Muscle of arm (tissue), 1 donor: ENCODE measurements at regions not wholly inside any gene's neighbourhood (a gene's known extent, or its start where the extent isn't known, plus 50 kb on each side); places are given as distances from the start of the nearest gene placed in this dataset.

Source experiments
- DNase-seq: peaks from one replicate; pipeline ENCODE4 v3.0.0-alpha.2; 2013

- DNase-seq = no peak
These were observed 216.1 kb upstream of the PRPS1L1 start for GRCh38 chr7:18243731-18244130.

GRCh38 chr7:18250133-18250532 lies 222.5 kb upstream of the PRPS1L1 start:
- DNase-seq = no peak

- DNase-seq = no peak
These were observed 230.1 kb upstream of the PRPS1L1 start for GRCh38 chr7:18257711-18258110.

GRCh38 chr7:18262058-18262457 lies 233.5 kb upstream of the HDAC9 start:
- no peak for DNase-seq

GRCh38 chr7:18265611-18266281 lies 229.8 kb upstream of the HDAC9 start:
- no peak for DNase-seq

GRCh38 chr7:18268571-18268970 lies 227.0 kb upstream of the HDAC9 start:
- no peak for DNase-seq

- DNase-seq = no peak
These were observed 219.2 kb upstream of the HDAC9 start for GRCh38 chr7:18276380-18276779.

GRCh38 chr7:18278316-18278715 lies 217.2 kb upstream of the HDAC9 start:
- DNase-seq = peak; percentile 30

GRCh38 chr7:18283045-18283444 lies 212.5 kb upstream of the HDAC9 start:
- DNase-seq = no peak

- no peak for DNase-seq
These were observed 208.1 kb upstream of the HDAC9 start for GRCh38 chr7:18287482-18287881.

GRCh38 chr7:18288322-18289037 lies 207.1 kb upstream of the HDAC9 start:
- DNase-seq = no peak

- no peak for DNase-seq
These were observed 205.8 kb upstream of the HDAC9 start for GRCh38 chr7:18289788-18290187.

GRCh38 chr7:18290223-18290622 lies 205.3 kb upstream of the HDAC9 start:
- no peak for DNase-seq

- DNase-seq = no peak
These were observed 204.7 kb upstream of the HDAC9 start for GRCh38 chr7:18290865-18291264.

GRCh38 chr7:18292584-18292983 lies 203.0 kb upstream of the HDAC9 start:
- DNase-seq = no peak

- no peak for DNase-seq
These were observed 201.8 kb upstream of the HDAC9 start for GRCh38 chr7:18293759-18294158.

- no peak for DNase-seq
These were observed 201.1 kb upstream of the HDAC9 start for GRCh38 chr7:18294411-18294810.

GRCh38 chr7:18295781-18296423 lies 199.6 kb upstream of the HDAC9 start:
- no peak for DNase-seq

GRCh38 chr7:18302097-18302496 lies 193.5 kb upstream of the HDAC9 start:
- no peak for DNase-seq

GRCh38 chr7:18305866-18306265 lies 189.7 kb upstream of the HDAC9 start:
- DNase-seq = no peak

GRCh38 chr7:18306696-18307095 lies 188.9 kb upstream of the HDAC9 start:
- no peak for DNase-seq

- no peak for DNase-seq
These were observed 186.6 kb upstream of the HDAC9 start for GRCh38 chr7:18308938-18309337.

GRCh38 chr7:18312482-18312881 lies 183.1 kb upstream of the HDAC9 start:
- DNase-seq = no peak
